22Rv1 (cell line): ENCODE measurements at regions not wholly inside any gene's neighbourhood (a gene's known extent, or its start where the extent isn't known, plus 50 kb on each side); places are given as distances from the start of the nearest gene placed in this dataset.

Experiments
- H3K27ac ChIP-seq: fragments of 450-650 bp; 2 replicates; pipeline ENCODE4 v1.5.1; 2017
- ZFX ChIP-seq: fragments of 450-650 bp; IDR thresholded peaks from 2 replicates; pipeline ENCODE4 v1.6.1; 2017; ENCODE audit warnings: antibody characterized with exemption, borderline replicate concordance
- TF ChIP-seq, protein P1 (sequence below): fragments of 450-650 bp; IDR thresholded peaks from 2 replicates; pipeline ENCODE4 v1.5.1; 2017; ENCODE audit warnings: mild to moderate bottlenecking

- TF ChIP-seq ZFX = no peak
- TF ChIP-seq, protein P1, sequence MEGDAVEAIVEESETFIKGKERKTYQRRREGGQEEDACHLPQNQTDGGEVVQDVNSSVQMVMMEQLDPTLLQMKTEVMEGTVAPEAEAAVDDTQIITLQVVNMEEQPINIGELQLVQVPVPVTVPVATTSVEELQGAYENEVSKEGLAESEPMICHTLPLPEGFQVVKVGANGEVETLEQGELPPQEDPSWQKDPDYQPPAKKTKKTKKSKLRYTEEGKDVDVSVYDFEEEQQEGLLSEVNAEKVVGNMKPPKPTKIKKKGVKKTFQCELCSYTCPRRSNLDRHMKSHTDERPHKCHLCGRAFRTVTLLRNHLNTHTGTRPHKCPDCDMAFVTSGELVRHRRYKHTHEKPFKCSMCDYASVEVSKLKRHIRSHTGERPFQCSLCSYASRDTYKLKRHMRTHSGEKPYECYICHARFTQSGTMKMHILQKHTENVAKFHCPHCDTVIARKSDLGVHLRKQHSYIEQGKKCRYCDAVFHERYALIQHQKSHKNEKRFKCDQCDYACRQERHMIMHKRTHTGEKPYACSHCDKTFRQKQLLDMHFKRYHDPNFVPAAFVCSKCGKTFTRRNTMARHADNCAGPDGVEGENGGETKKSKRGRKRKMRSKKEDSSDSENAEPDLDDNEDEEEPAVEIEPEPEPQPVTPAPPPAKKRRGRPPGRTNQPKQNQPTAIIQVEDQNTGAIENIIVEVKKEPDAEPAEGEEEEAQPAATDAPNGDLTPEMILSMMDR = no peak
- no peak overlapping the region for H3K27ac ChIP-seq
Observed at GRCh38 chr12:105466231-105466900, 135.9 kb downstream of the C12orf75 start.

GRCh38 chr12:105466901-105467598 is 136.6 kb downstream of the C12orf75 start:
- H3K27ac ChIP-seq = no peak overlapping the region

GRCh38 chr12:105467710-105468366 is 137.3 kb downstream of the C12orf75 start:
- H3K27ac ChIP-seq = no peak overlapping the region

More at GRCh38 chr12:105466901-105467598, 136.6 kb downstream of the C12orf75 start:
- TF ChIP-seq, protein P1 = no peak
- TF ChIP-seq ZFX = no peak

DNA sequence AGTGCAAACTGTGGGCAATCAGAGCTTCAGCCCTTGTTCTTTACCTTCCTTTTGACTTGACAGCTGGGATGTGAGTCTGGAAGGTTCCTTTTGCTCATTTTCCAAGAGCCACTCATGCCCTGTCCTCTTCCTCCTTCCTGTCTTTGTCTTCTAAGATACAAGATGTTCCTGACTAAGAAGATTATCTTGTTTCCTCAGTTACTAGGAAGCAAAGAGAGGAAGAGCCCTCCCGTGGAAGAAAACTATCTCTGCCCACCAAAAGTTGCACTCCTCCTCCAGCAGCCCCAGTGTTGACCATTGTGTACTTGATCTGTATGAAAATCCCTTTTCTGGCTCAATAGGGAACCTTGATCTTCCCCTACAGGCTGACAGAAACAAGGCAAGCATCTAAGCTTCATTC is 138.0 kb downstream of the C12orf75 start:
- TF ChIP-seq, protein P1 = no peak
- no peak overlapping the region for H3K27ac ChIP-seq

More at GRCh38 chr12:105467710-105468366, 137.3 kb downstream of the C12orf75 start:
- TF ChIP-seq, protein P1 = no peak
- no peak for TF ChIP-seq ZFX

DNA sequence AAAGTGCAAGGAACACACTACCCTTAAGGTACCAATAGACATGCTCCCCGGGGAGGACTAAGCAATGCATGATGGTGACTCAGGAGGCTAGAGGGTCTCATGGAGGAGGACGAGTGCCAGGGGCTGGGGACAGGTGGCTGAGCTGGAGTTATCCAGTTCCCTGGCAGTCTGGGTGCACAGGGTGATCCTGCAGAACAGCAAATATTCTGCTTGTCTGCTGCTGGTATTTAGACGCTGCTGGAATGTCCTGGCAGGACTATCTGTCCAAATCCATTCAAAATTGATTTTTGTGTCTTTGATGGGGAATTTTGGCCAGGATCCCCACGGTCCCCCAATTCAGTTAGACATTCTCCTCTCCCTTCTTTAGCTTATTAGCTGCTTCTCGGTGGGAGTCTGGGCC is 138.7 kb downstream of the C12orf75 start:
- no peak overlapping the region for H3K27ac ChIP-seq
- TF ChIP-seq, protein P1 = no peak
- no peak for TF ChIP-seq ZFX

- TF ChIP-seq, protein P1 = no peak
- no peak for TF ChIP-seq ZFX
- no peak overlapping the region for H3K27ac ChIP-seq
Observed at GRCh38 chr12:105469701-105470100, 139.2 kb downstream of the C12orf75 start.

GRCh38 chr12:105470102-105470501 is 139.6 kb downstream of the C12orf75 start:
- H3K27ac ChIP-seq = no peak overlapping the region
- no peak for TF ChIP-seq ZFX
- TF ChIP-seq, protein P1 = no peak
